Activated T-cell treated with anti-CD3 and anti-CD28 coated beads for 1 hour (primary cell): ENCODE measurements at regions not wholly inside any gene's neighbourhood (a gene's known extent, or its start where the extent isn't known, plus 50 kb on each side); places are given as distances from the start of the nearest gene placed in this dataset.
"Not testable (repeated sequence)": the region's sequence is repeated elsewhere in the genome, so short reads cannot be mapped to it uniquely, and the experiment has no call there.

Experiments used
- DNase-seq: peaks from one replicate; pipeline ENCODE4 v3.0.0-alpha.2; 2020; ENCODE audit warnings: low read depth

GRCh38 chr3:174336784-174337183 is 522.4 kb upstream of the NAALADL2 start:
- no peak for DNase-seq

- no peak for DNase-seq
Observed at GRCh38 chr3:174337227-174337626, 521.9 kb upstream of the NAALADL2 start.

GRCh38 chr3:174340624-174341587 is 518.2 kb upstream of the NAALADL2 start:
- no peak for DNase-seq

GRCh38 chr3:174342171-174342570 is 517.0 kb upstream of the NAALADL2 start:
- DNase-seq: no peak

- no peak for DNase-seq
Observed at GRCh38 chr3:174342941-174343501, 516.1 kb upstream of the NAALADL2 start.

- DNase-seq: no peak
Observed at GRCh38 chr3:174346141-174346540, 513.0 kb upstream of the NAALADL2 start.

GRCh38 chr3:174346571-174346970 is 512.6 kb upstream of the NAALADL2 start:
- DNase-seq: no peak

GRCh38 chr3:174347474-174348138 is 511.5 kb upstream of the NAALADL2 start:
- no peak for DNase-seq

GRCh38 chr3:174352227-174352626 is 506.9 kb upstream of the NAALADL2 start:
- no peak for DNase-seq

- DNase-seq: no peak
Observed at GRCh38 chr3:174355505-174355904, 503.6 kb upstream of the NAALADL2 start.

GRCh38 chr3:174356596-174356995 is 502.5 kb upstream of the NAALADL2 start:
- DNase-seq: no peak

- no peak for DNase-seq
Observed at GRCh38 chr3:174358252-174358651, 500.9 kb upstream of the NAALADL2 start.

GRCh38 chr3:174362556-174362955 is 496.6 kb upstream of the NAALADL2 start:
- DNase-seq: no peak

GRCh38 chr3:174363256-174363655 is 495.9 kb upstream of the NAALADL2 start:
- no peak for DNase-seq

- no peak for DNase-seq
Observed at GRCh38 chr3:174365796-174366195, 493.3 kb upstream of the NAALADL2 start.

- DNase-seq: not testable (repeated sequence)
Observed at GRCh38 chr3:174366904-174367303, 492.2 kb upstream of the NAALADL2 start.

GRCh38 chr3:174376346-174376745 is 482.8 kb upstream of the NAALADL2 start:
- DNase-seq: no peak

- DNase-seq: no peak
Observed at GRCh38 chr3:174377096-174377495, 482.0 kb upstream of the NAALADL2 start.

GRCh38 chr3:174377684-174378083 is 481.4 kb upstream of the NAALADL2 start:
- DNase-seq: no peak

- DNase-seq: no peak
Observed at GRCh38 chr3:174382878-174383277, 476.3 kb upstream of the NAALADL2 start.

- no peak for DNase-seq
Observed at GRCh38 chr3:174387736-174388135, 471.4 kb upstream of the NAALADL2 start.

- no peak for DNase-seq
Observed at GRCh38 chr3:174397848-174398247, 461.3 kb upstream of the NAALADL2 start.

- no peak for DNase-seq
Observed at GRCh38 chr3:174398761-174399160, 460.4 kb upstream of the NAALADL2 start.
